GM12864 (cell line): ENCODE measurements at regions not wholly inside any gene's neighbourhood (a gene's known extent, or its start where the extent isn't known, plus 50 kb on each side); places are given as distances from the start of the nearest gene placed in this dataset.

ENCODE experiments used
- DNase-seq: peaks from one replicate; pipeline ENCODE4 v3.0.0-alpha.2; 2011; ENCODE audit warnings: low read depth
- H3K4me3 ChIP-seq: 2 replicates; pipeline ENCODE4 v1.5.1; 2011; ENCODE audit warnings: mild to moderate bottlenecking, low read depth, low read length, control low read depth
- TF ChIP-seq, protein P1 (sequence below): IDR thresholded peaks from 2 replicates; pipeline ENCODE4 v1.5.1; 2011; ENCODE audit warnings: low read depth, mild to moderate bottlenecking, moderate library complexity, low read length, control low read depth, inconsistent platforms; ENCODE audit errors: missing control alignments

DNA sequence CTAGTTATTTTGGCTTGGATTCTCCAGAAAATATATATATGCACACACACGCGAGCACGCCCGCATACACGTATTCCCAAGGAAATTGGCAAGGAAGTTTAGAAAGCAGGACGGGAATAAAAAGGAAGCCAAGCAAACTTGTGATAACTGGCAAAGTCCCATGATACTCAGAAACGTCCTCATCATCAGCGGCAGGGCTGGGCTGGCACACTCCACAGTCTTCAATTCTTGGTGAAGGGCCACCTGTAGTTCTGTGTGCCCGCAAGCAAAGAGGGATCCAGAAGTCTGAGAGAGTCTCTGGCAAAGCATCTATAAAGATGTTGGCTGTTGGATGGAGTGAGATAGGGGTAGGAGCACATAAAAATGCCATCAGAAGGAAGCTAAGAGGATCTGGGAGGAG, 289.3 kb upstream of the CTNND2 start:
- DNase-seq, result no peak
- TF ChIP-seq, protein P1, sequence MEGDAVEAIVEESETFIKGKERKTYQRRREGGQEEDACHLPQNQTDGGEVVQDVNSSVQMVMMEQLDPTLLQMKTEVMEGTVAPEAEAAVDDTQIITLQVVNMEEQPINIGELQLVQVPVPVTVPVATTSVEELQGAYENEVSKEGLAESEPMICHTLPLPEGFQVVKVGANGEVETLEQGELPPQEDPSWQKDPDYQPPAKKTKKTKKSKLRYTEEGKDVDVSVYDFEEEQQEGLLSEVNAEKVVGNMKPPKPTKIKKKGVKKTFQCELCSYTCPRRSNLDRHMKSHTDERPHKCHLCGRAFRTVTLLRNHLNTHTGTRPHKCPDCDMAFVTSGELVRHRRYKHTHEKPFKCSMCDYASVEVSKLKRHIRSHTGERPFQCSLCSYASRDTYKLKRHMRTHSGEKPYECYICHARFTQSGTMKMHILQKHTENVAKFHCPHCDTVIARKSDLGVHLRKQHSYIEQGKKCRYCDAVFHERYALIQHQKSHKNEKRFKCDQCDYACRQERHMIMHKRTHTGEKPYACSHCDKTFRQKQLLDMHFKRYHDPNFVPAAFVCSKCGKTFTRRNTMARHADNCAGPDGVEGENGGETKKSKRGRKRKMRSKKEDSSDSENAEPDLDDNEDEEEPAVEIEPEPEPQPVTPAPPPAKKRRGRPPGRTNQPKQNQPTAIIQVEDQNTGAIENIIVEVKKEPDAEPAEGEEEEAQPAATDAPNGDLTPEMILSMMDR, result no peak
- no peak overlapping the region for H3K4me3 ChIP-seq

DNA sequence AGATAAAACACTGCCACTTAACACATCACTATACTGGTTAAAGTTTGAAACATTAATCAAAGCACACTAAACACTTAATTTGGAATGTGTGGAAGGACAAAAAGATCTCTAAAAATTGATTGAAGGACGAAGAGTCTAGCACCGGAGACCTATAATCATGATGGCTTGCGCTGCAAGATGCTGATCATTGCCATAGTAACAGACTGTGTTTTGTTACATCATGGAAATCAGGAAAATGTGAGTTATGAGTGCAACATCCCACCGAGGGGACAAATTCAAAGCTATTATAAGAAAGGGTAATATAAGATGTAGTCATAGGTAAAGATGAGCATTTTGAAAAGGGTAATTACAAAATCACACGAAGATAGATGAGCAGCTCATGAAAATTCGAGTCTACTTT, 278.8 kb upstream of the CTNND2 start:
- H3K4me3 ChIP-seq, result no peak overlapping the region
- DNase-seq, result no peak
- TF ChIP-seq, protein P1, result no peak

DNA sequence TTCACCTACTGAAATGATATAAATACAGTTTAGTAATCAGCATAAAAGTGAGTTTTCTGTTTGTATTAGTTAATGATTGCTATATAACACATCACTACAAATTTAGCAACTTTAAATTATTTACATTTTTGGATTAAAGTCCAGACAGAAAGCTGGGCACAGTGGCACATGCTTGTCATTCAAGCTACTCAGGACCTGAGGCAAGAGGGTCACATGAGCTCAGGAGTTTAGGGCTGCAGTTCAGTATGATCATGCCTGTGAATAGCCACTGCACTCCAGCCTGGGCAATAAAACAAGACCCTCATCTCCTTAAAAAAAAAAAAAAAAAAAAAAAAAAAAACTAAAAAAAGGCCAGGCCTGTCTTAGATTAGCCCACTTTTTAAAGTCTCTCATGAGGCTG, 273.6 kb upstream of the CTNND2 start:
- H3K4me3 ChIP-seq, result no peak overlapping the region
- DNase-seq, result no peak
- TF ChIP-seq, protein P1, result no peak

DNA sequence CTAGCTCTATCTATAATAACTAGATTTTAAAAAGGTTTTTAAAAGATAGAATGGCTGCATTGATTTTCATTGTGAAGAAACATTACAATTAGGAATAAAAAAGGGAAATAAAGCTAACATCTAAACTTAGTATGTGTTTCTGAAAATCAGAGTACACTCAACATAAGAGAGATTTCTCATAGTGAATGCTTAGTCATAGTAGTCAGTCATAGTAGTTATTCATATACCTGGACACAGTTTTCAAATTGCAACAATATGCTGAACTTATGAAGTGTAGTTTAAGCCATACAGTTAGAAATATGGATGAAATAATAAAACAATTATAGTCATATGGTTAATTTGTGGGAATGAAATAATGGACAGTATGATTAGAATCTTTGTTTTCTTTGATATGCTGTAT, 273.0 kb upstream of the CTNND2 start:
- H3K4me3 ChIP-seq, result no peak overlapping the region
- TF ChIP-seq, protein P1, result no peak
- no peak for DNase-seq

DNA sequence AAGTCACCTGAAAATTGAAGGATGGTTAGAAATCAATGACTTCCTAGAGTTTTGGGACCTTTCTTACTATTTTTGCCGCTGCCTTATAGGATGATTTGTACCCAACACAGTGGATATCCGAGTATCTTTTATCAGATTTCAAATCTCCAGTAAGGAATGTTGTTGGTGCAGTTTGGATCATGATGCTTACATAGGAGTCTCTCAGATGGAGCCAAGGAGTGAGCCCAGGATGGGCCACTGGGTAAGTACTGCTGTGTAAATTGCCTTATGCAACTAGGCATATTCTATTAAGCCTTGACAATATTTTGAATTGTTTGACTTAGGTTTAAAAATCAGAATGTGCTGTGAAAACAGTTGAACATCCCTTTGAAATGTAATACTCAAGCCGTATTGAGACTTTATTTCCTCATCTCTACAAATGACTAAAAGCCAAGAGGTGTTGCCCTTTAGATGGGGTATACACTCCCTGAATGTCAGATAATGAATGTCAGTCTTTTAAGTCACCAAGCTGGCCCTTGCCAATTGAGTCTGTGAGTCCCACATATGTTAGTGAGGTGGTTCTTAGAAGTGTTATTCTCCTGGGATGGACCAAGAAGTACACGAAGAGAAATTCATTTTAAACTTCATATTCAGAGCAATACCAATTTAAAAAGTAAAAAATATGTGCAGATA, 271.8 kb upstream of the CTNND2 start:
- TF ChIP-seq, protein P1, result no peak
- no peak for DNase-seq
- no peak overlapping the region for H3K4me3 ChIP-seq

DNA sequence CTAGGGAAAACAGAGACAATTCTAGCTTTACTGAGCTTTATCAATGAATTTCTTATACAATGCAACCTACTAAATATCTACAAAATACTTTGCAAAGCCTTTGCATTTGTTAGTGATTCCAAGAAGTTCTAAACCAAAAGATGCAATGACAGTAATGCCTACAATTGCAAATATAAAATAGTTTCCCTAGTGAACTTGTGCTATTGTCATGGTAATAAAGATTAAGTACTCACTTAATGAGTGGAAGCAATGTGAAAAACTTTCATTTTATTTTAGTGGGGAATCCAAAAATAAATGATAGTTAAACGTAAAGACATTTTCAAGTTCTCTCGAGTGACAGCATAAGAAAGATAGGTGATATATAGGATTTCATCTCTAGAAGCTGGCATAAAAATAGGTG, 270.5 kb upstream of the CTNND2 start:
- DNase-seq, result no peak
- H3K4me3 ChIP-seq, result no peak overlapping the region
- TF ChIP-seq, protein P1, result no peak

DNA sequence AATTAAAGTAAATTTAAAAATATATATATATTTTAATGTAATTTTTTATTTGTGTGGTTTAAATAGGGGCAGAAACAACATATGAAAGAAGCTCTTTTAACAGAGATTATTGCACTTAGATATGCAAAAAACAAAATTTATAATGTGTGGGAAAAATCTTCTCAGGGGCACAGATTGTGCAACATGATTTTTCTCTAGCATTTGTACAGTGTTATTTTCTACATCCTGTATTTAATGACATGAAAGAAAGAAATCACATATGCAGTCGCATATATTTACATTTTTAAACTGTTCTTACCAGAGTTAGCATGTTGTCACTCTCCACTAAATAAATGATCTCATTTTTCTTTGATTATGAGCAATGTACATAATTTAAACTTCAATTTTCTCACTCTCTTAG, 265.3 kb upstream of the CTNND2 start:
- TF ChIP-seq, protein P1, result no peak
- DNase-seq, result no peak
- no peak overlapping the region for H3K4me3 ChIP-seq
